Neural progenitor cell (in vitro differentiated cells): ENCODE measurements at regions not wholly inside any gene's neighbourhood (a gene's known extent, or its start where the extent isn't known, plus 50 kb on each side); places are given as distances from the start of the nearest gene placed in this dataset.

Source experiments
- DNase-seq: peaks from one replicate; pipeline ENCODE4 v3.0.0-alpha.2; 2016; ENCODE audit warnings: low spot score
- H2AFZ ChIP-seq: fragments of 200-600 bp; sonication (generic); replicated peaks from 2 replicates; pipeline ENCODE4 v1.6.1; 2016; ENCODE audit warnings: antibody characterized with exemption
- H3F3A ChIP-seq: fragments of 200-600 bp; sonication (generic); 2 replicates; pipeline ENCODE4 v1.6.1; 2016; ENCODE audit warnings: antibody characterized with exemption, low read depth
- H3K27ac ChIP-seq: fragments of 200-600 bp; sonication (generic); 2 replicates; pipeline ENCODE4 v1.5.1; 2016; ENCODE audit warnings: mild to moderate bottlenecking
- H3K27me3 ChIP-seq: fragments of 200-600 bp; sonication (generic); 2 replicates; pipeline ENCODE4 v1.6.1; 2016; ENCODE audit warnings: mild to moderate bottlenecking, moderate library complexity
- H3K36me3 ChIP-seq: fragments of 200-600 bp; sonication (generic); 2 replicates; pipeline ENCODE4 v1.5.1; 2016
- H3K4me1 ChIP-seq: fragments of 200-600 bp; sonication (generic); 2 replicates; pipeline ENCODE4 v1.6.1; 2016; ENCODE audit warnings: mixed run types
- H3K4me2 ChIP-seq: fragments of 200-600 bp; sonication (generic); 2 replicates; pipeline ENCODE4 v1.6.1; 2016
- H3K4me3 ChIP-seq: fragments of 200-600 bp; sonication (generic); 2 replicates; pipeline ENCODE4 v1.5.1; 2016
- H3K79me2 ChIP-seq: fragments of 200-600 bp; sonication (generic); 2 replicates; pipeline ENCODE4 v1.6.1; 2016; ENCODE audit warnings: low read depth
- H3K9ac ChIP-seq: fragments of 200-600 bp; sonication (generic); 2 replicates; pipeline ENCODE4 v1.6.1; 2016
- H3K9me3 ChIP-seq: fragments of 200-600 bp; sonication (generic); 2 replicates; pipeline ENCODE4 v1.5.1; 2016; ENCODE audit warnings: low read depth
- H4K20me1 ChIP-seq: fragments of 200-600 bp; sonication (generic); 2 replicates; pipeline ENCODE4 v1.6.1; 2016; ENCODE audit warnings: low read depth
- H3K27ac Mint-ChIP-seq: 3 replicates; pipeline ENCODE4 v1.8.0; 2021; ENCODE audit warnings: mixed read lengths
- H3K27me3 Mint-ChIP-seq: 2 replicates; pipeline ENCODE4 v1.8.0; 2022; ENCODE audit warnings: low read depth, mild to moderate bottlenecking, inconsistent platforms, moderate library complexity, mixed read lengths; ENCODE audit not compliant: insufficient read depth
- H3K36me3 Mint-ChIP-seq: 3 replicates; pipeline ENCODE4 v1.8.0; 2021; ENCODE audit warnings: mixed read lengths
- H3K4me1 Mint-ChIP-seq: 3 replicates; pipeline ENCODE4 v1.8.0; 2021; ENCODE audit warnings: mixed read lengths
- H3K4me3 Mint-ChIP-seq: 3 replicates; pipeline ENCODE4 v1.8.0; 2021; ENCODE audit warnings: mild to moderate bottlenecking, moderate library complexity, mixed read lengths
- H3K9me3 Mint-ChIP-seq: 3 replicates; pipeline ENCODE4 v1.8.0; 2020; ENCODE audit warnings: mixed read lengths
- CTCF ChIP-seq: fragments of 200-600 bp; sonication (generic); IDR thresholded peaks from 2 replicates; pipeline ENCODE4 v1.5.1; 2017; ENCODE audit warnings: antibody characterized with exemption, mild to moderate bottlenecking
- EZH2 ChIP-seq: fragments of 200-600 bp; sonication (generic); IDR thresholded peaks from 2 replicates; pipeline ENCODE4 v1.6.1; 2017; ENCODE audit warnings: antibody characterized with exemption, mild to moderate bottlenecking, moderate library complexity
- EZH2phosphoT487 ChIP-seq: fragments of 200-600 bp; sonication (generic); IDR thresholded peaks from 2 replicates; pipeline ENCODE4 v1.6.1; 2017; ENCODE audit warnings: antibody characterized with exemption

- no peaks in the 10 kb centered on the region for H3K79me2 ChIP-seq
- Mint-ChIP-seq H3K27me3 (peaks cover 2% of the 10 kb centered on the region), H3K36me3 (no peaks in the 10 kb centered on the region), H3K4me1 (peaks cover 5% of the 10 kb centered on the region), H3K27ac (no peak overlapping the region), H3K4me3 (no peak overlapping the region), H3K9me3 (no peaks in the 10 kb centered on the region)
- H3K27me3 ChIP-seq, result no peaks in the 10 kb centered on the region
- no peak overlapping the region for H2AFZ ChIP-seq
- no peak overlapping the region for H3K27ac ChIP-seq
- DNase-seq, result no peak
- no peak overlapping the region for H3K4me3 ChIP-seq
- H3K36me3 ChIP-seq, result no peaks in the 10 kb centered on the region
- H3K4me2 ChIP-seq, result no peak overlapping the region
- no peaks in the 10 kb centered on the region for H4K20me1 ChIP-seq
- TF ChIP-seq CTCF, result no peak
- no peaks in the 10 kb centered on the region for H3K4me1 ChIP-seq
- H3K9ac ChIP-seq, result no peak overlapping the region
- no peaks in the 10 kb centered on the region for H3K9me3 ChIP-seq
- no peaks in the 10 kb centered on the region for H3F3A ChIP-seq
Observed at GRCh38 chr2:176656038-176656775, 387.0 kb downstream of the MTX2 start.

GRCh38 chr2:176656776-176657140 is 387.5 kb downstream of the MTX2 start:
- no peaks in the 10 kb centered on the region for H3K36me3 Mint-ChIP-seq
- no peaks in the 10 kb centered on the region for H3K27me3 ChIP-seq
- H3K27me3 Mint-ChIP-seq, result peaks cover 2% of the 10 kb centered on the region

GRCh38 chr2:176657393-176657792 is 388.2 kb downstream of the MTX2 start:
- no peaks in the 10 kb centered on the region for H3K27me3 ChIP-seq
- H3K36me3 Mint-ChIP-seq, result no peaks in the 10 kb centered on the region
- TF ChIP-seq EZH2phosphoT487 (no peak), CTCF (no peak), EZH2 (no peak)
- H3K27ac ChIP-seq, result no peak overlapping the region
- H3K9me3 Mint-ChIP-seq, result no peaks in the 10 kb centered on the region
- H3K4me1 Mint-ChIP-seq, result peaks cover 5% of the 10 kb centered on the region
- no peaks in the 10 kb centered on the region for H3K4me1 ChIP-seq
- no peak for DNase-seq
- H3K9me3 ChIP-seq, result no peaks in the 10 kb centered on the region
- H4K20me1 ChIP-seq, result no peaks in the 10 kb centered on the region
- H3K27ac Mint-ChIP-seq, result no peak overlapping the region
- H3K4me2 ChIP-seq, result no peak overlapping the region
- no peaks in the 10 kb centered on the region for H3F3A ChIP-seq
- H3K27me3 Mint-ChIP-seq, result peaks cover 2% of the 10 kb centered on the region
- H2AFZ ChIP-seq, result no peak overlapping the region
- H3K4me3 Mint-ChIP-seq, result no peak overlapping the region
- no peaks in the 10 kb centered on the region for H3K36me3 ChIP-seq
- H3K9ac ChIP-seq, result no peak overlapping the region
- no peak overlapping the region for H3K4me3 ChIP-seq
- H3K79me2 ChIP-seq, result no peaks in the 10 kb centered on the region

More at GRCh38 chr2:176656776-176657140, 387.5 kb downstream of the MTX2 start:
- H3K4me3 ChIP-seq, result no peak overlapping the region
- H3F3A ChIP-seq, result no peaks in the 10 kb centered on the region
- H4K20me1 ChIP-seq, result no peaks in the 10 kb centered on the region
- DNase-seq, result no peak
- no peaks in the 10 kb centered on the region for H3K4me1 ChIP-seq
- no peaks in the 10 kb centered on the region for H3K79me2 ChIP-seq
- no peak for TF ChIP-seq EZH2
- TF ChIP-seq EZH2phosphoT487, result no peak
- no peak for TF ChIP-seq CTCF
- H3K9me3 ChIP-seq, result no peaks in the 10 kb centered on the region
- no peak overlapping the region for H2AFZ ChIP-seq
- H3K9ac ChIP-seq, result no peak overlapping the region
- peaks cover 5% of the 10 kb centered on the region for H3K4me1 Mint-ChIP-seq
- no peak overlapping the region for H3K4me2 ChIP-seq
- H3K27ac ChIP-seq, result no peak overlapping the region
- H3K27ac Mint-ChIP-seq, result no peak overlapping the region
- H3K4me3 Mint-ChIP-seq, result no peak overlapping the region
- no peaks in the 10 kb centered on the region for H3K9me3 Mint-ChIP-seq
- no peaks in the 10 kb centered on the region for H3K36me3 ChIP-seq
